ENCODE measurements at regions not wholly inside any gene's neighbourhood (a gene's known extent, or its start where the extent isn't known, plus 50 kb on each side); places are given as distances from the start of the nearest gene placed in this dataset.

GRCh38 chr1:4122513-4123160 lies 222.6 kb upstream of the C1orf174 start:
- intact Hi-C loops (cut with micrococcal nuclease; ENCODE audit: unreplicated experiment) (no loop called here), in situ Hi-C loops (cut with HindIII; ENCODE audit: low pct_unique_long_range_greater_than_20kb, low sequenced_read_pairs) (no loop called here)
- peaks cover 4% of the 10 kb centered on the region; the same call in 1 of the 2 replicates for H3K27me3 ChIP-seq (ENCODE audit: control insufficient read depth, insufficient read depth, low read length)
- H3K4me3 ChIP-seq (ENCODE audit: low read depth in 2 of 2, low read length in 2 of 2), result no peak overlapping the region
- no peaks in the 10 kb centered on the region for H3K36me3 ChIP-seq (ENCODE audit: control insufficient read depth, insufficient read depth, low read length)
- no peak for TF ChIP-seq CTCF (IDR thresholded peaks at IDR 0.05)
- no peak for TF ChIP-seq TCF7L2 (IDR thresholded peaks at IDR 0.05; ENCODE audit: low read depth, low read length)
- TF ChIP-seq REST (IDR thresholded peaks at IDR 0.05; ENCODE audit: insufficient read depth in 1 of 2, low read depth in 2 of 2, low read length in 1 of 2), result no peak
- TF ChIP-seq POLR2AphosphoS5 (IDR thresholded peaks at IDR 0.05; ENCODE audit: low read depth, low read length), result no peak
- no peak for TF ChIP-seq SIN3A (IDR thresholded peaks at IDR 0.05; ENCODE audit: borderline replicate concordance, insufficient read depth, low read depth, low read length)
- DNase-seq (ENCODE audit: low read depth, low spot score) (no peak), ATAC-seq (no peak)
- H3K27ac ChIP-seq (ENCODE audit: low read length), result no peak overlapping the region
- ChIA-PET CTCF (no interaction called here), POLR2A (no interaction called here)
- BruUV-seq (replicated peaks), result no TSS peak
- no peaks in the 10 kb centered on the region for H3K4me1 ChIP-seq (ENCODE audit: control insufficient read depth, insufficient read depth, low read length)
- H3K9me3 ChIP-seq (ENCODE audit: control insufficient read depth, insufficient read depth, low read depth, low read length), result no peaks in the 10 kb centered on the region

GRCh38 chr1:4124631-4125145 lies 224.6 kb upstream of the C1orf174 start:
- Histone ChIP-seq H3K4me1 (ENCODE audit: control insufficient read depth, insufficient read depth, low read length) (no peaks in the 10 kb centered on the region), H3K36me3 (ENCODE audit: control insufficient read depth, insufficient read depth, low read length) (no peaks in the 10 kb centered on the region), H3K4me3 (ENCODE audit: low read depth in 2 of 2, low read length in 2 of 2) (no peak overlapping the region), H3K27ac (ENCODE audit: low read length) (no peak overlapping the region), H3K27me3 (ENCODE audit: control insufficient read depth, insufficient read depth, low read length) (peaks cover 4% of the 10 kb centered on the region; the same call in 1 of the 2 replicates), H3K9me3 (ENCODE audit: control insufficient read depth, insufficient read depth, low read depth, low read length) (no peaks in the 10 kb centered on the region)
- DNase-seq (ENCODE audit: low read depth, low spot score) (no peak), ATAC-seq (no peak)
- TF ChIP-seq TCF7L2 (IDR thresholded peaks at IDR 0.05; ENCODE audit: low read depth, low read length), result no peak
- no peak for TF ChIP-seq CTCF (IDR thresholded peaks at IDR 0.05)
- no peak for TF ChIP-seq SIN3A (IDR thresholded peaks at IDR 0.05; ENCODE audit: borderline replicate concordance, insufficient read depth, low read depth, low read length)
- no peak for TF ChIP-seq REST (IDR thresholded peaks at IDR 0.05; ENCODE audit: insufficient read depth in 1 of 2, low read depth in 2 of 2, low read length in 1 of 2)
- TF ChIP-seq POLR2AphosphoS5 (IDR thresholded peaks at IDR 0.05; ENCODE audit: low read depth, low read length), result no peak
- intact Hi-C loops (cut with micrococcal nuclease; ENCODE audit: unreplicated experiment) (no loop called here), in situ Hi-C loops (cut with HindIII; ENCODE audit: low pct_unique_long_range_greater_than_20kb, low sequenced_read_pairs) (no loop called here)
- POLR2A ChIA-PET, result no interaction called here
- CTCF ChIA-PET, result no interaction called here
- BruUV-seq (replicated peaks), result no TSS peak

All from Panc1 (cell line).